GM21723 (cell line): ENCODE measurements at regions not wholly inside any gene's neighbourhood (a gene's known extent, or its start where the extent isn't known, plus 50 kb on each side); places are given as distances from the start of the nearest gene placed in this dataset.
"Not testable (repeated sequence)": the region's sequence is repeated elsewhere in the genome, so short reads cannot be mapped to it uniquely, and the experiment has no call there.

Experiments used
- ATAC-seq: cut with Tn5 transposase; IDR thresholded peaks from one replicate; pipeline ENCODE4 v1.9.1; 2021; ENCODE audit warnings: mild to moderate bottlenecking, moderate library complexity; ENCODE audit not compliant: unreplicated experiment

- ATAC-seq, result no peak
These were observed 137.2 kb upstream of the ESX1 start for GRCh38 chrX:104391906-104392305.

- no peak for ATAC-seq
These were observed 122.2 kb upstream of the ESX1 start for GRCh38 chrX:104376937-104377336.

GRCh38 chrX:104372547-104372946 lies 117.8 kb upstream of the ESX1 start:
- no peak for ATAC-seq

GRCh38 chrX:104370089-104370488 lies 115.4 kb upstream of the ESX1 start:
- ATAC-seq, result no peak

GRCh38 chrX:104360774-104361173 lies 106.0 kb upstream of the ESX1 start:
- ATAC-seq, result not testable (repeated sequence)

- ATAC-seq, result no peak
These were observed 104.4 kb upstream of the ESX1 start for GRCh38 chrX:104359124-104359523.

GRCh38 chrX:104351173-104351769 lies 96.5 kb upstream of the ESX1 start:
- ATAC-seq, result no peak

GRCh38 chrX:104347860-104348259 lies 93.1 kb upstream of the ESX1 start:
- ATAC-seq, result no peak

- ATAC-seq, result peak; percentile 93
These were observed 88.8 kb upstream of the ESX1 start for GRCh38 chrX:104343428-104344129.

GRCh38 chrX:104342065-104342464 lies 87.3 kb upstream of the ESX1 start:
- no peak for ATAC-seq

GRCh38 chrX:104335756-104336155 lies 81.0 kb upstream of the ESX1 start:
- ATAC-seq, result no peak

GRCh38 chrX:104334971-104335370 lies 80.2 kb upstream of the ESX1 start:
- ATAC-seq, result no peak

- ATAC-seq, result no peak
These were observed 76.2 kb upstream of the ESX1 start for GRCh38 chrX:104330966-104331365.

- no peak for ATAC-seq
These were observed 75.0 kb upstream of the ESX1 start for GRCh38 chrX:104329731-104330130.

GRCh38 chrX:104325213-104325585 lies 70.5 kb upstream of the ESX1 start:
- no peak for ATAC-seq

- no peak for ATAC-seq
These were observed 69.9 kb upstream of the ESX1 start for GRCh38 chrX:104324461-104325212.

GRCh38 chrX:104319346-104319745 lies 64.6 kb upstream of the ESX1 start:
- ATAC-seq, result no peak

- ATAC-seq, result no peak
These were observed 63.7 kb upstream of the ESX1 start for GRCh38 chrX:104318330-104319009.

GRCh38 chrX:104316739-104317138 lies 62.0 kb upstream of the ESX1 start:
- no peak for ATAC-seq

- no peak for ATAC-seq
These were observed 60.8 kb upstream of the ESX1 start for GRCh38 chrX:104315555-104315954.

- ATAC-seq, result no peak
These were observed 56.0 kb upstream of the ESX1 start for GRCh38 chrX:104310657-104311254.
